ELR (cell line): ENCODE measurements at regions not wholly inside any gene's neighbourhood (a gene's known extent, or its start where the extent isn't known, plus 50 kb on each side); places are given as distances from the start of the nearest gene placed in this dataset.
"Not testable (repeated sequence)": the region's sequence is repeated elsewhere in the genome, so short reads cannot be mapped to it uniquely, and the experiment has no call there.

ENCODE experiments used
- DNase-seq: peaks from one replicate; pipeline ENCODE4 v3.0.0-alpha.2; 2015; ENCODE audit warnings: low read depth

DNA sequence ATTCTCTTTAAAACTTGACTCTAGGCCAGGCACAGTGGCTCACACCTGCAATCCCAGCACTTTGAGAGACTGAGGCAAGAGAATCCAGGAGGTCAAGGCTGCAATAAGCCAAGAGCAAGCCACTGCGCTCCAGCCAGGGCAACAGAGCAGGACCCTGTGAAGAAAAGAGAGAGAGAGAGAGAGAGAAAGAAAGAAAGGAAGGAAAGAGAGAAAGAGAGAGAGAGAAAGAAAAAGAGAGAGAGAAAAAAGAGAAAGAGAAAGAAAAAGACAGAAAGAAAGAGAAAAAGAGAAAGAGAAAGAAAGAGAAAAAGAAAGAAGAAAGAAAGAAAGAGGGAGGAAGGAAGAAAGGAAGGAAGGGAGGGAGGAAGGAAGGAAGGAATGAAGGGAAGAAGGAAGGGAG, 76.7 kb downstream of the RIN2 start:
- DNase-seq, result no peak

DNA sequence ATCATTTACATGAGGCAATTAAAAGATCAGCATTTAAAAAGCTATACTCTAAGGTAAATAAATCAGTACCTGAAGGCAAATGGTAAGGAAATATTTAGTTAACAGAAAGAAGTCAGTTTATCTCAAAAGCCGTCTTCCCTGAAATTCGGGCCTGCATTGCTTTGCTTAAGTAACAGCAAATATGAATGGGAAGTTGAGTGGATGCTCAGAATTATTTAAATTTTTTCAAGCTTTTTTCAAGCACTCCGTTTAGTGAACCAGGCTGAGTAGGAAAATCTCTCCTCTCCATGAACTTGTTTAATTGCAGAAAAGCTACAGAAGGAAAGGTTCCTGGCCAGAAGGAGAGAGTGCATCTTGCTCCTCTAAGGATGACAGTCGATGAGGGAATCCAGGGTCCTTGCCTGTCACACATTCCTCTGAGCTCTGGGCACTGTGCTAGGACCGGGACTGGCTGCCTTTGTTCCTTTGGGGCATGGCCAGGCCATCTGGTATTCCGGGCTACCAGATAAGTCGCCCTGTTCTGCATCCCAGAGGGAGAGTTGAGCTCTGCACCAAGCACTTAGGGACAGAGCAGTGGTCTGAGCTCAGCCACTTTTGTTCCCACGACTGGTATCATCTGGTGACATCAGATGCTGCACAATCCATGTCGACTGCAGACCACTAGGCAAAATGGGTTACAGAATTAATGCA, 77.6 kb downstream of the RIN2 start:
- no peak for DNase-seq

DNA sequence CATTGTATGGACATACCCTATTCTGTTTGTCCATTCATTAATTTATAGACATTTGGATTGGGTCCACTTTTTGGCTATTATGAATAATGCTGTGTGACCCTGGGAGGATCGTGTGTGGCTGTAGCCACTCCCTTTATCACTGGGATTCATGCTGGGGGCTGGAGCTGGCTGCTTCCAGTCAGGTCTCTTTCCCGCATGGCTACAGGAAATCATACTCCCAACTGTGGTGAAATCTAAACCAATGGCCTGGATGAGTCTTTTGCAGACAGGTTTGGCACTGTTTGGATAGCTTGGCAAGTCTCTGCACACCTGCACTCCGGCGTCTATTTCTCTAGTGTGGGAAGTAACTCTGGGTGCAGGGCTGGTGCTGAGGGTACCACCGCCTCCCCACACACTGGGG, 80.4 kb downstream of the RIN2 start:
- DNase-seq, result no peak

DNA sequence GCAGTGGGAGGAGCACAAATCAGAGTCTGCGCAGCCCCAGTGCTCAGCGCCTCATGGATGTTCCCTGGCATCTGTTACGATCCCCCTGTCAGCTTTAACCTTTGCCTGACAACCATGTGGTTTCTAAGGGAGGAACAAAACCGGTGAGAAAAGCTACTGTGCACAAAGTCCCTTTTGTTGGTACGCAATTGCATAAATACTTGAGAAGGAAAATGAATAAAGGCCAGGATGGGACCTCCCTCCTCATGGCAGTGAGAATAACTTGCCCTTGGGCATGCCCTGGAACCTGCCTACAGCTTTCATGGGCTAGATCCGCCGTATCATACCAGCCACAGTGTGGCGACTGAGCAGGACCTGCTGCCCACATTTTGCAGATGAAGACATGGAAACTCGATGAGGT, 81.0 kb downstream of the RIN2 start:
- DNase-seq, result no peak

DNA sequence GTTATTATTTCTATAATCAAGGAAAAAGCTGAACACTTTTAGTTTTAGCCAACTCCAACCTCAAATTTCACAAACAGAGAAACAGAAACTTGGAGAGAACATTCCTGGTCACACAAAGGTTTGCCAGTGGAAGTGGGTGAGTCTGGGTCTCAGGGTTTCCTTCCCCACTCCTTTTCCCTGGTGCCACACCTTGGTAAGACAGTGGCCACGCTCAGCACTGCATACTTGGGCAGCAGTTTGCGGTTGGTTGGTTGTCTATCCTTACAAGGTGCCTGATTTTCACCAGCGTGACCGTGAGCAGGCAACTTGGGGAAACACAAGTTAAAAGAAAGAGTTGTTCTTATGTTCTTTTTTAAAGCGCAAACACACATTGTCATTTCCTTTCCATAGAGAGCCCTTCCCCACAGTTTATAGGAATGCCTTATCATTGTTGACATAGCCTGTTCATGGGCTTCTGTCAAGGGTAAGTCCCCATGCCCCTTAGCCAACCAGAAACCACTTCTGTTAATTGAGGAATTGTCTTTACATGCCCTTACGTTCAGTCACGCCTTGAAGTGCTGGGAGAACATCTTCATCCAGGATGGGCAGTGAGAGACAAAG, 82.2 kb downstream of the RIN2 start:
- no peak for DNase-seq

DNA sequence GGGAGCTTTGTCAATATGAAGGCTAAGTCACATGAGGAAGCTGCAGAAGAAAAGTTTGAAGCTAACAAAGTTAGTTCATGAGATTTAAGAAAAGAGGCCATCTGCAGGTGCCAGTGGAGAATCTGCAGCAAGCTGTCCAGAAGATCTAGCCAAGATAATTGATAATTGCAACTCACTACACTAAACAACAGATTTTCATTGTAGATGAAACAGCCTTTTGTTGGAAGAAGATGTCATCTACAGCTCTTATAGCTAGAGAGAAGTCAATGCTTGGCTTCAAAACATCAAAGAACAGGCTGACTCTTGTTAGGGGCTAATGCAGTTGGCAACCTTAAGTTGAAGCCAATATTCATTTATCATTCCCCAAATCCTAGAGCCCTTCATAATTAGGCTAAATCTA, 83.7 kb downstream of the RIN2 start:
- no peak for DNase-seq

DNA sequence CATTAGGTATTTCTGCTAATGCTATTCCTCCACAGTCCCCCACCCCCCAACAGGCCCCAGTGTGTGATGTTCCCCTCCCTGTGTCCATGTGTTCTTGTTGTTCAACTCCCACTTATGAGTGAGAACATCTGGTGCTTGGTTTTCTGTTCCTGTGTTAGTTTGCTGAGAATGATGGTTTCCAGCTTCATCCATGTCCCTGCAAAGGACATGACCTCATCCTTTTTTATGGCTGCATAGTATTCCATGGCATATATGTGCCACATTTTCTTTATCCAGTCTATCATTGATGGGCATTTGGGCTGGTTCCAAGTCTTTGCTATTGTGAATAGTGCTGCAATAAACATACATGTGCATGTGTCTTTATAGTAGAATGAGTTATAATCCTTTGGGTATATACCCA, 86.8 kb downstream of the RIN2 start:
- not testable (repeated sequence) for DNase-seq

DNA sequence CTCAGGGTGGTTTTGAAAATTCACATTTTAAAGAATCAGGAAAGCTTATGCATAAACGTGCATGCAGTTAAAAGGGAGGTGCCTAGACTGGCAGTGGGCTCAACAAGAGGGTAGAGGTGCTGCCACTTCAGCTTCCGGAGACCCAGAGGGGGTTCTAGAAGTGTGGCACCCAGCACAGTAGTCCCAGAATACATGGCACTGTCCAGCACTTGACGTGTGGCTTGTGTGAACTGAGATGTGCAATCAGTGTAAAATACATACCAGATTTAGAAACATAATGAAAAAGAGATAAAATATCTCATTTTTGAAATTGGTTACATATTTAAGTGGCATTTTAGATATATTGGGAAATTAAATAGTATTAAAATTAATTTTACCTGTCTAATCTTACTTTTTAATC, 89.3 kb downstream of the RIN2 start:
- no peak for DNase-seq

DNA sequence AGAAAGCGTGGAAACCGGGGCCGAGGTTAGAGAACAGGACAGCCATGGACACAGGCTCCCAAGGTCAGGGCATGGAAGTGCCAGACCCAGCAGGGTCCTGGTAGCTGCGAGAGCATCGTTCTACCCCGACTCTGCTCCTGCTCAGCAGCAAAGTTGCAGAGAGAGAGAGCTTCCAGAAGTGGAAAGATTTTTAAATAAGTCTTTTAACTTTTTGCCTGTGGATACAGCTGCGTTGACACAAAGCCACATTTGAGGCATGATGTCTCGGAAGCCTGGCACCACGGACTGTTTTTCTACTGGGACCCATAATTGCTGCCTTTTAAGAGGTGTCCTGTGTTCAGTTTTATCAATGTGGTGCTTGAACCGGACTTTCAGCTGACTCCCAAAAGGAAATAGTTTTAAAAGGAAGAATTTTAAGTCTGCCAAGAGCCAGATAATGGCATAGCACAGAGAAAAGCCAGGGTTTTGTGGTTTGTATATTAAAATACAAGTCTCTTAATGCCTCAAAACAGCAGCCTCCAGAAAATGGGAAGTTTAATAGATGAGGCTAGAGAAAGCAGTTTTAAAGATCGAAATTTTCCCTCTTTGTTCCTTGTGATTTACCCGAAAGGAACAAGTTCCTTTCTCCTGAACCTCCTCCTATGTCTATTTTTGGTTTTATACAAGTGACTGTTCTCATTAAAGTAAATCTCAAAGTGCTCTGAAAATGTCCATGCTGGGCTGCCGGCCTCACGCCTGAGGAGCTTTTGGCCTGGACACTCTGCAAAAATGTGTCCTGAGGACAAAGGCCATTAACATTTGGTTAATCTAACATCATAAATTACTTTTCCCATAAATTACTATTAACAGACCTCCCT, 91.5 kb downstream of the RIN2 start:
- no peak for DNase-seq

DNA sequence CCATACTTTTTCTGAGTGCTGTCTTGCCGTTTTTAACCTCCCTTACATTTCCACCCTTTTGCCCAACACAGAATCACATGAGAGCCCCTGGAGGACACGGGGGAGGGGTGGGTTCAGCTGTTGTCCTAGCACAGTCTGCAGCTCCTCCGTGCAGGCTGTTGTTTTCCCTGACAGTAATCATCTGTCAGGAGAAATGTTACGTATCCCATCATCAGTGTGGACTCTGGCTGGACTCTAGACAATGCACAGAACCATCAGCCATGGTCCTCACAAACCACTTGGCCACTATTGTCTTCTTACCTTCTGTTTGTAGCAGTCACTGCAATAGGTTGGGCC, 92.1 kb downstream of the RIN2 start:
- DNase-seq, result no peak

DNA sequence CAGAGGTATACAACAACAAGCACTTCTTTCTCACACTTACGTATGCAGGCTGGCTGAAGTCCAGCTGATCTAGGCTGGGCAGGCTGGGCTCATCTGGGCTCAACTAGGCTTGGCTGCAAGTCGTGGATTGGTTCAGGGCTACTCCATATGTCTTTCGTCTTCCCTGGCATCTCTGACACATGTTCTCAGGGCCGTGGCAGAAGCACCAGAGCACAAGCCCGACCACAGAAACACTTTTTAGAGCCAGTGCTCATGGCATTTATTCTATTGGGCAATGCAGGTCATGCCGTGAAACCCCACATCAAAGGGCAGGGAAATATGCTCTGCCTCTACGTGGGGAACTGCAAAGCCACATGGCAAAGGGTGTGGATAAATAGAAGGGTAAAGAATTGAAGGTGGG, 93.8 kb downstream of the RIN2 start:
- no peak for DNase-seq

DNA sequence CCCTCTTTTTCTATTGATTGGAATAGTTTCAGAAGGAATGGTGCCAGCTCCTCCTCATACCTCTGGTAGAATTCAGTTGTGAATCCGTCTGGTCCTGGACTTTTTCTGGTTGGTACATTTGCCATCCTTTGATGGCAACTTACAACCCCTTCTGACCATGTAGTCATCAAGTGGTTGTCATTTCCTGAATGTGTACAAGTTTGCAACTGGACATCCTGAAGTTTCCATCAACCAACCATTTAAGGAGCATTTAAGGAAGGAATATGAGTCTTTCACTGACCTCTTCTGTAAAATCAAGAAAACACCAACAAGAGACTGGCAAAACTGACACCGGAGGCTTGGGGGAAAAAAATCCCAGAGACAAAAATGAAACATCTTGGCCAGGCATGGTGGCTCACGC, 97.4 kb downstream of the RIN2 start:
- DNase-seq, result no peak

DNA sequence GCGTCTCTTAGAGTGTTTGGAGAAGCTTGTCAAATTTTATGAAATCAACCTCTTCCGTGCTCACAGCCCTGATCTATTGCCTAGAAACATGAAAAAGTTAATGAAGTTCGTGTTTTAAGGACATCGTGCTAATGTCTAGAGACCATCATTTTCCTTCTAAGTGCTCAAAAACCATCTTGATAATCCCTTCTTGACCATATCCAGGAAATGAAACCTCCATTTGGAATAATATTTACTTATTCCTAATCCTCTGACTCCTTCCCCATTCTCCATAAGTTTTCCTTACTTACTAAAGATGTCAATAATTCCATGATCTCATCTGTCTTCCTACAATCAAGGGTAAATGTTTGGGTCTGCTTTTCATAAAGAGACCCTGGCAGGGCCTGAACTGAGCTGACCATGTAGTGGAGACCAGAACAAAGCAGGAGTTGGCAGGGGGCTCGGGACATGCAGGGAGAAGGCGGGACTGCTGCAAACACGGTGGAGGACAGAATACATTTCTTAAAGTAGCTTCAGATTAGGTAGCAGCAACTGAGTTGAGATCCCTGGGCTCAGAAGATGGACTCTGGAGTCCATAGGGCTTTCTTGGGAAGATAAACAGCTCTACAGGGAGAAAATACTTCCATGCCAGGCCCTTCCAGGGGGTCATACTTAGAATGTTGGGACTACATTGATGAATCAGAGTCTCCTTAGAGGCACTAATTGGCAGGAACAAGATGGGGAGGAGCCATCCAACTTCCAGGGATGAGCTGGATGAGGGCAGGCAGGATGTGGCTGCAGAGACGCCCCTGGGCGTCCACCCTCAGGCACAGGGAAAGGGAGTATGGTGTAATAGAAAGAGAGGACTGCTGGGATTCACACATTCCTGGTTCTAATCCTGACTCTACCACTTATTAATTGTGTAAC, 100.7 kb downstream of the RIN2 start:
- peak; percentile 78 for DNase-seq

DNA sequence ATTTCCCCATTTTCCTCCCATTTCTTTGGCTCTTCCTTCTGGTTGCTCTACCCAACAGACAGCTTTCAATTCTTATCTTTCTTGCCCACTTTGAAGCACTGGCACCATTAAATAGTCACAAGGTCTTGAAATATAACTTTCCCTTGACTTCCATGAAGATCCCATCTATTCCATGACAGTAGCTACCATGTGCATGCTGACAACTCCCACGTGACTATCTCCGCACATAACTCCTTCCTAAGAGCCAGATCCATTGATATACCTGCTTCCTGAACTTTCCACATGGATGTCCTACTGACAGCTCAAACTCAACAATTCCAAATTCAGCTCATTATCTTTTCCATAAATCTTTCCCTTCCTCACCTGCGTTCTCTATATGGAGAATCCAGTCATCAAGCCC, 101.4 kb downstream of the RIN2 start:
- no peak for DNase-seq

DNA sequence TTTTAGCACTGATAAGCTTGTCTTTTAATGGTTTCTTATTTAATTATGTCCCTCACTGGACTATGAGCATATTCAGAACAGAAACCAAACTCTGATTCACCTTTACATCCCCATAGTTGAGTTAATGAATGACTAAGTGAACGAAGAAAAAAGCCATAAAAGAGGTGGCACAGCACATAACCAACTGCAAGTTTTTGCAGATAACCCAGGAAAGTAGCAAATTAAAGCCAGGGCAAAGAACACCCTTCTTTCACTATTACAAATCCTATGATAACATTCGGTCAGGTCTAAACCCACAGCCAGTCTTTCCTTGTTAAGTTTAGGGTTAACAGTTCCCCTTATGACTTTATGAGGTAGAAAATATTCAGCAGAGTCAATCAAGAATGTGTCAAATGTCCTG, 102.7 kb downstream of the RIN2 start:
- no peak for DNase-seq

DNA sequence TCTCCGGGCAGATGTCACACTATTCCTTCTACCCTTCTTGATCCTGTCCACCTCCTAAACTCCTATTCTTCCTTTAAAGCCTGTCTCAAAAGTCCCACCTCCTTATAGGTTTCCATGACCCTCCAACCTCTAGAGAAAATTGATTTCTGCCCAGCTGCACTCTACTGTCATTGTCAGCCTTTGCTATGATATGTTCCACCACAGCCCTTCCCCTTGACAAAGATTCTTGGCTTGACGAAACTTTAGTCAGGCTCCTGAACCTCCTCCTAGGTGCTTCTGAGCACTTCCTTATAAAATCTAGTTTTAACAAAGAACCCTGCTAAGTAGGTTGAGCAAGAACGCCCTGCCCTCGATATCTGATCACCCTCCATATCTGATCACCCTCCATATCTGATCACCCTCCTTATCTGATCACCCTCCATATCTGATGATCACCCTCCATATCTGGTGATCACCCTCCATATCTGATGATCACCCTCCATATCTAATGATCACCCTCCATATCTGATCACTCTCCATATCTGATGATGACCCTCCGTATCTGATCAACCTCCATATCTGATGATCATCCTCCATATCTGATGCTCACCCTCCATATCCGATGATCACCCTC, 103.2 kb downstream of the RIN2 start:
- no peak for DNase-seq

DNA sequence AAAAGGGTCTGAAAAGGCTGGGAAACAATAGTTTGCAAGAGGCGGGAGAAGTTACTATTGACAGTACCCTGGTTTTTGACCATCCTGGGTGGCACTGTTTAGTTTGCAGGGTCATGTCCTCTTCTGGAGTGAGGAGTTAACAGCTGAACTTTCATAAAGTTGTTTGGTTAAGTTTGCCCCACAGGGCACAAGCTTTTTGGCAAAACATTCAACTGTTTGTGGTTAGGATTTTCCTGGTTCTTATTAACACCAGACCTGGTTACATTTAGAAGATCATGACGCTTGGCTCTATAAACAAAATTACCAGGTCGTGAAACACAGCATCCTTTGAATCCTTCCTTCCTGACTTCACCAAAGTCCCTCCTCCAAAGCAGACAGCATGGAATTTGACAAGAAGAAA, 106.1 kb downstream of the RIN2 start:
- DNase-seq, result no peak

DNA sequence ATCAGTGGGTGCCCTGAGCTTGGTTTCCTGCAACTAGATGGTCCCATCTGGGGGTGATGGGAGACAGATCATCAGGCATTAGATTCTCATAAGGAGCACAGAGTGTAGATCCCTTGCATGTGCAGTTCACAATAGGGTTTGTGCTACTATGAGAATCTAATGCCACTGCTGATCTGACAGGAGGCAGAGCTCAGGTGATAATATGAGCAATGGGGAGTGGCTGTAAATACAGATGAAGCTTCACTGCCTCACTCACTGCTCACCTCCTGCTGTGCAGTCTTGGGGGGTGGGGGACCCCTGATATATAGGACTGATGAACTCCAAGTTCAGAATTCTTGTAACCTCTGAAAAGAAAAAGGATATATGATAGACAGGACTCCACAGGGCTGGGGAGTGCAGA, 108.0 kb downstream of the RIN2 start:
- no peak for DNase-seq

DNA sequence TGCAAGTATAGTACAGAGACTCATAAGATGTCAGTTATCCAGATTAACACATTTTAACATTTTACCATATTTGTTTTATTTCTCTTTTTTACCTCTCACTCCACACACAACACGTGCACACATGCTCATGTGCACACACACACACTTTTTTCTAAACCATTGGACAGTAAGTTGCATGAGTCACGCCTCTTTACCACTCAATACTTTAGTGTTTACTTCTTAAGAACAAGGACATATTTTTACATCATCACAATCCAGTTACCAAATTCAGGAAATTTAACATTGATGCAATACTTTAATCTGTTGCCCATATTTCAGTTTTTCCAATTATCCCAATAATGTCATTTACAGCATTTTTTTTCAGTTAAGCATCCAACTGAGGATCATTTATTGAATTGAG, 109.0 kb downstream of the RIN2 start:
- peak; percentile 77 for DNase-seq

DNA sequence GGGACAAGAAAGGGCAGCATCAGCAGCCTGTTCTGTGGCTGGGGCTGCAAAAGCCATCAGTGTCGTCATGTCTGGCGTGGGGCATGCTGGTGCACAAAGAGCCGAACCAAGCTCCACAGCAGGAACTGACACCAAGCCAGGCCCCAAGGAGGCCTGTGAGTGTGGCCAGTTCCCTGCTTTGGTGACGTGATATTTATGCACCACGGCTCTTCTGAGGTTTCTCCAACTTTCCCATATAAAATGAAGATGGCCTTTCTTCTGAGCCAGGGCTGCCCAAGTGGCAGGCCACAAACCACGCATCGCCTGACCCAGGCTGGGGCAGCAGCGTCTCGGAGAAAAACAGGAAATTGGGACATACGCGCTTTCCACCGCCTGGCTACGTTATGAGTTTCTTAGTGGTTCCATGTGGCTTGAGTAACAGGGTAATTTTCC, 109.9 kb downstream of the RIN2 start:
- no peak for DNase-seq

DNA sequence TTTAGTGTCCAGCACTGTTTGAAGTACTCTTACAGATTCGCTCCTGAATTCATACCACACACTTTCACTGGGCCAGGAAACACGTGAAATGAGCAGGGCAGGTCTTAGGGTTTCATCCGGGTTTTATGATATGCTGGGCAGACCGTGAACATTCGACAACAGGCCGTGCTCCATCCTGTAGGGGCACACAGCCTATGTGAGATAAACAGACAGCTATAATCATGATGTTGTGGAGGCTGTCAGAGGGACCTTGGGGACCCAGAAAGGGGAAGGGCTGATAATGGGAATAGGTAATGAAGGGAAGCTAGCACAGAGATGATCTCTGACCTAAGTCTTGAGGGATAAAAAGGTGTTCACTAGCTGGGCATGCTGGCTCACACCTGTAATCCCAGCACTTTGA, 110.4 kb downstream of the RIN2 start:
- DNase-seq, result no peak

DNA sequence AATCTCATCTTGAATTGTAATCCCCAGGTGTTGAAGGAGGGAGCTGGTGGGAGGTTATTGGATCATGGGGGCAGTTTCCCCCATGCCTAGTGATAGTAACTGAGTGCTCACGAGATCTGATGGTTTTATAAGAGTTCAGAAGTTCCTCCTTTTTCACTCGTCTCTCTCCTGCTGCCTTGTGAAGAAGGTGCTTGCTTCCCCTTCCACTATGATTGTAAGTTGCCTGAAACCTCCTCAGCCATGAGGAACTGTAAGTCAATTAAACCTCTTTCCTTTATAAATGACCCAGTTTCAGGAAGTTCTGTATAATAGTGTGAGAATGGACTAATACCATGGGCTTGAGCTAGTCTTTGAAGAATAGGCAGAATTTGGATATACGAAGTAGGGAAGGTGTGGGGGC, 113.9 kb downstream of the RIN2 start:
- no peak for DNase-seq
